ENCODE measurements at regions not wholly inside any gene's neighbourhood (a gene's known extent, or its start where the extent isn't known, plus 50 kb on each side); places are given as distances from the start of the nearest gene placed in this dataset.

- Histone ChIP-seq H3K9me2 (replicated peaks; ENCODE audit: low read length) (no peaks in the 10 kb centered on the region), H4K20me1 (ENCODE audit: low read length) (no peaks in the 10 kb centered on the region), H3K4me1 (ENCODE audit: insufficient read depth, low read length) (peaks cover 6% of the 10 kb centered on the region), H3K79me2 (ENCODE audit: low read length) (no peaks in the 10 kb centered on the region), H2AFZ (ENCODE audit: low read length) (no peak overlapping the region), H3F3A (ENCODE audit: low read length, unreplicated experiment) (no peaks in the 10 kb centered on the region), H3K4me3 (ENCODE audit: low read length) (no peak overlapping the region), H3K9me3 (ENCODE audit: low read length) (no peaks in the 10 kb centered on the region), H3K36me3 (ENCODE audit: low read depth, low read length) (no peaks in the 10 kb centered on the region), H3K9ac (ENCODE audit: low read length) (no peak overlapping the region), H3K27ac (ENCODE audit: low read length) (no peak overlapping the region), H3K27me3 (ENCODE audit: low read length) (no peaks in the 10 kb centered on the region), H3K4me2 (ENCODE audit: low read length) (no peak overlapping the region)
- ChIA-PET CTCF (no interaction called here), POLR2A (ENCODE audit: unreplicated experiment) (no interaction called here)
- TF ChIP-seq CTCF (conservative IDR thresholded peaks at IDR 0.05; ENCODE audit: low read depth, low read length) (peak; percentile 58), EZH2phosphoT487 (IDR thresholded peaks at IDR 0.05; ENCODE audit: borderline replicate concordance, low read length) (no peak), EZH2 (IDR thresholded peaks at IDR 0.05; ENCODE audit: low read length, unreplicated experiment) (no peak)
- intact Hi-C loops (cut with micrococcal nuclease), result no loop called here
- ATAC-seq, result no peak
- DNase-seq, result peak; percentile 54
- no TSS peak for BruUV-seq (replicated peaks)
Observed at GRCh38 chr2:116696223-116696622, 1118.3 kb upstream of the DDX18 start.

- intact Hi-C loops (cut with micrococcal nuclease), result no loop called here
- no TSS peak for BruUV-seq (replicated peaks)
- Histone ChIP-seq H2AFZ (ENCODE audit: low read length) (no peak overlapping the region), H4K20me1 (ENCODE audit: low read length) (no peaks in the 10 kb centered on the region), H3K9me3 (ENCODE audit: low read length) (no peaks in the 10 kb centered on the region), H3K27me3 (ENCODE audit: low read length) (no peaks in the 10 kb centered on the region), H3K36me3 (ENCODE audit: low read depth, low read length) (no peaks in the 10 kb centered on the region), H3K4me3 (ENCODE audit: low read length) (no peak overlapping the region), H3K4me2 (ENCODE audit: low read length) (no peak overlapping the region), H3K27ac (ENCODE audit: low read length) (no peak overlapping the region), H3K79me2 (ENCODE audit: low read length) (no peaks in the 10 kb centered on the region), H3K9ac (ENCODE audit: low read length) (no peak overlapping the region), H3F3A (ENCODE audit: low read length, unreplicated experiment) (no peaks in the 10 kb centered on the region), H3K9me2 (replicated peaks; ENCODE audit: low read length) (no peaks in the 10 kb centered on the region), H3K4me1 (ENCODE audit: insufficient read depth, low read length) (peaks cover 6% of the 10 kb centered on the region)
- ChIA-PET POLR2A (ENCODE audit: unreplicated experiment) (no interaction called here), CTCF (no interaction called here)
- TF ChIP-seq EZH2 (IDR thresholded peaks at IDR 0.05; ENCODE audit: low read length, unreplicated experiment), result no peak
- ATAC-seq (no peak), DNase-seq (no peak)
Observed at GRCh38 chr2:116696903-116697302, 1117.6 kb upstream of the DDX18 start.

- Histone ChIP-seq H3K4me2 (ENCODE audit: low read length) (no peak overlapping the region), H3K79me2 (ENCODE audit: low read length) (no peaks in the 10 kb centered on the region)
- CTCF ChIA-PET, result no interaction called here
Observed at GRCh38 chr2:116706396-116706795, 1108.1 kb upstream of the DDX18 start.

More at GRCh38 chr2:116706396-116706795, 1108.1 kb upstream of the DDX18 start:
- no peak overlapping the region for H3K27ac ChIP-seq (ENCODE audit: low read length)
- no peaks in the 10 kb centered on the region for H4K20me1 ChIP-seq (ENCODE audit: low read length)
- no peak overlapping the region for H2AFZ ChIP-seq (ENCODE audit: low read length)
- no peaks in the 10 kb centered on the region for H3K9me2 ChIP-seq (replicated peaks; ENCODE audit: low read length)
- no peaks in the 10 kb centered on the region for H3K9me3 ChIP-seq (ENCODE audit: low read length)
- POLR2A ChIA-PET (ENCODE audit: unreplicated experiment), result no interaction called here
- no peak overlapping the region for H3K4me3 ChIP-seq (ENCODE audit: low read length)
- no peaks in the 10 kb centered on the region for H3K36me3 ChIP-seq (ENCODE audit: low read depth, low read length)
- ATAC-seq (no peak), DNase-seq (no peak)
- H3K9ac ChIP-seq (ENCODE audit: low read length), result no peak overlapping the region
- H3K4me1 ChIP-seq (ENCODE audit: insufficient read depth, low read length), result no peaks in the 10 kb centered on the region; the same call in 1 of the 2 replicates
- no peak for TF ChIP-seq EZH2 (IDR thresholded peaks at IDR 0.05; ENCODE audit: low read length, unreplicated experiment)
- no peak for TF ChIP-seq CTCF (conservative IDR thresholded peaks at IDR 0.05; ENCODE audit: low read depth, low read length)
- TF ChIP-seq EZH2phosphoT487 (IDR thresholded peaks at IDR 0.05; ENCODE audit: borderline replicate concordance, low read length), result no peak
- intact Hi-C loops (cut with micrococcal nuclease), result no loop called here
- no TSS peak for BruUV-seq (replicated peaks)
- H3K27me3 ChIP-seq (ENCODE audit: low read length), result no peaks in the 10 kb centered on the region
- H3F3A ChIP-seq (ENCODE audit: low read length, unreplicated experiment), result no peaks in the 10 kb centered on the region

Data from PC-3 (cell line).